ENCODE measurements at regions not wholly inside any gene's neighbourhood (a gene's known extent, or its start where the extent isn't known, plus 50 kb on each side); places are given as distances from the start of the nearest gene placed in this dataset.

DNA sequence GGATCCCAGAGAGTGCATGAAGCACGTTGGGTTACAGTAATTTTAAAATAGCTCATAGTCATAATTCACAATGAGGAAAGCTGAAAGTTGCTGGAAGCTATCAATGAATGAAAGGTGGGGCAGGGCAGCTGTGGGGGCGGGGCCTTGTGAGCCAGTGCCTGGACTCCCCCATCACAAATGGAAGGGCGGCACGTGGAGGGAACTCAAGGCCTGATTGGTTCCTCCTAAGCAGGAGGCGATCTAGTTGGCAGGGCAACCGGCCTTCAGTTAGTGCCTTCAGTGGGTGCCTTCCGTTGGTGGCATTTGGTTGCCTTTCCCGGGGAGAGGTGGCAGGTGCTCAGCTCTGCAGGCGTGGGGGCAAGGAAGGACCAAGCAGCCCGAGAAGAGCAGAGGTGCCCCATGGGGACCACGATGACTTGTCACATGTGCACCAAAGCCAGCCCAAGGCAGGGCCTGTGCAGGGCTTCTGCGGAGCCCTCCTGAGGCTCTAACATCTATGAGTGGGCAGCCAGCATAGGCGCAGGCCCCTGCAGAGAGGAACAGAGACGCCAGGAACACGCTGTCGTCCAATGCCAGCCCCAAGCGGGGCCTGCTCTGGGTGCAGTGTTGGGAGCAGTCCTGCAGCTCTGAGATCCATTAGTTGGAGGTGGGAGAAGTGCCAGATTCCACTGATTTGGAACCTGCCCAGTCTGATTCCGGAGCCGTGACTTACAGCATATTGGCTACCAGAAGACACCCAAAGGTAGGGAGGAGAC, 59.8 kb upstream of the PDSS1 start:
- Histone ChIP-seq H2AK5ac (ENCODE audit: low read depth, low read length) (no peak overlapping the region), H3K79me1 (ENCODE audit: low read depth in 1 of 2, low read length in 2 of 2) (no peaks in the 10 kb centered on the region), H2BK20ac (ENCODE audit: low read depth, low read length) (no peak overlapping the region), H3K4me1 (ENCODE audit: control insufficient read depth, insufficient read depth, low read length) (no peaks in the 10 kb centered on the region), H4K5ac (ENCODE audit: low read depth, low read length) (no peak overlapping the region), H2AK9ac (replicated peaks; ENCODE audit: low read depth, low read length, poor library complexity) (no peak overlapping the region), H3K27me3 (ENCODE audit: control insufficient read depth, insufficient read depth, low read length) (no peaks in the 10 kb centered on the region), H2BK5ac (ENCODE audit: low read depth, low read length, poor library complexity, severe bottlenecking) (no peak overlapping the region), H3K27ac (ENCODE audit: insufficient read depth, low read length) (no peak overlapping the region), H3K9me3 (ENCODE audit: control insufficient read depth, insufficient read depth, low read length) (no peaks in the 10 kb centered on the region), H3K4me3 (ENCODE audit: insufficient read depth, low read depth, low read length) (no peak overlapping the region), H3K23ac (ENCODE audit: low read depth, low read length) (no peak overlapping the region), H3K4ac (ENCODE audit: low read depth, low read length) (no peak overlapping the region), H3K9me1 (ENCODE audit: insufficient read depth, low read length) (no peaks in the 10 kb centered on the region), H2BK120ac (ENCODE audit: low read depth, low read length) (no peak overlapping the region), H3K56ac (ENCODE audit: extremely low read depth, insufficient read depth, low read length) (no peak overlapping the region), H3K36me3 (ENCODE audit: control insufficient read depth, insufficient read depth, low read length) (no peaks in the 10 kb centered on the region), H3K9ac (ENCODE audit: low read depth, low read length) (no peak overlapping the region), H4K91ac (ENCODE audit: insufficient read depth, low read depth, low read length) (no peak overlapping the region), H2BK15ac (ENCODE audit: low read depth, low read length) (no peak overlapping the region), H4K8ac (ENCODE audit: low read depth in 2 of 2, low read length in 2 of 2) (no peak overlapping the region), H3K4me2 (ENCODE audit: low read depth, low read length) (no peak overlapping the region), H3K14ac (replicated peaks; ENCODE audit: low read depth, low read length) (no peak overlapping the region), H3K18ac (ENCODE audit: low read depth, low read length) (no peak overlapping the region), H2AFZ (replicated peaks; ENCODE audit: low read length, poor library complexity) (no peak overlapping the region), H4K20me1 (ENCODE audit: insufficient read depth, low read length) (no peaks in the 10 kb centered on the region)
- dilution Hi-C loops (cut with HindIII; ENCODE audit: low sequenced_read_pairs, unreplicated experiment): no loop called here
- WGBS, 2 experiments (ENCODE audit: extremely low coverage in 2 of 2, insufficient read length in 1 of 2): 54% methylated on average over 6 of the region's 19 CpGs; no CpG with 5 or more reads in 1 of the 2 experiments
- TF ChIP-seq SMC3 (IDR thresholded peaks at IDR 0.05; ENCODE audit: low read depth, low read length) (no peak), POLR2A (IDR thresholded peaks at IDR 0.05; ENCODE audit: low read depth, low read length) (no peak), CEBPB (IDR thresholded peaks at IDR 0.05; ENCODE audit: low read depth, low read length) (no peak)
- no TSS peak for BruUV-seq (replicated peaks)
- in situ Hi-C loops (cut with MboI; ENCODE audit: low sequenced_read_pairs): no loop called here
- no peak for DNase-seq
- intact Hi-C loops (cut with micrococcal nuclease): no loop called here
- CTCF ChIA-PET: no interaction called here
- POLR2A ChIA-PET (ENCODE audit: unreplicated experiment): no interaction called here
- no peak for ATAC-seq (ENCODE audit: low read depth)
